ENCODE measurements at regions not wholly inside any gene's neighbourhood (a gene's known extent, or its start where the extent isn't known, plus 50 kb on each side); places are given as distances from the start of the nearest gene placed in this dataset.

GRCh38 chr2:128545085-128545484 is 226.4 kb upstream of the HS6ST1 start:
- Histone ChIP-seq H3K9me3 (ENCODE audit: low read depth) (no peaks in the 10 kb centered on the region), H4K20me1 (ENCODE audit: low read depth) (no peaks in the 10 kb centered on the region), H3K79me2 (ENCODE audit: low read depth) (no peaks in the 10 kb centered on the region), H3K36me3 (no peaks in the 10 kb centered on the region), H3K4me1 (peaks cover 24% of the 10 kb centered on the region), H3K4me3 (no peak overlapping the region), H3K4me2 (no peak overlapping the region), H2AFZ (replicated peaks) (no peak overlapping the region), H3F3A (ENCODE audit: low read depth) (peaks cover 8% of the 10 kb centered on the region), H3K27me3 (no peaks in the 10 kb centered on the region), H3K9ac (no peak overlapping the region), H3K27ac (no peak overlapping the region)
- Mint-ChIP-seq H3K9me3 (peaks cover 13% of the 10 kb centered on the region), H3K36me3 (no peaks in the 10 kb centered on the region), H3K27ac (no peak overlapping the region), H3K4me1 (peaks cover 59% of the 10 kb centered on the region), H3K27me3 (ENCODE audit: insufficient read depth, low read depth) (peaks cover 18% of the 10 kb centered on the region), H3K4me3 (no peak overlapping the region)
- TF ChIP-seq CTCF (IDR thresholded peaks at IDR 0.05) (no peak), EZH2phosphoT487 (IDR thresholded peaks at IDR 0.05) (no peak), EZH2 (IDR thresholded peaks at IDR 0.05) (no peak)
- DNase-seq (ENCODE audit: low spot score) = no peak

DNA sequence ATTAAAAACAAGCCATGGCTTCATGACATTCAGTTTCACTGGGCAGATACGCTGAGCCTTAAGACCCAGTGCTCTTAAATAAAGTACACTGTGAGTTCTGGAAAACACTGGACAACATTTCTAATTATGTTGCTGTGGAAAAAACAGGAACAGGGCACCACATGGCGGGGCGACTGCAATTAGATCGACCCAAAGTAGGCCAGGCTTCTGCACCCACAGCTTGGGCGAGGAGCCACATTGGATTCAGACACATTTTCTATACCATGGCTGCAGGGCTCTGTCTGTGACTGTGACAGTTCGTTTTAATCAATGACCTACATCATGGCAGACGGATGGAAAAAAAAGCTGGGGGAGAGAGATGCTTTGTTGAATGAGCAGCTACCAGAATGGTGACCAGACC is 227.2 kb upstream of the HS6ST1 start:
- no peak overlapping the region for H3K4me3 Mint-ChIP-seq
- DNase-seq (ENCODE audit: low spot score) = no peak
- no peak overlapping the region for H3K27ac Mint-ChIP-seq
- H3K9me3 Mint-ChIP-seq = peaks cover 13% of the 10 kb centered on the region
- no peaks in the 10 kb centered on the region for H3K36me3 Mint-ChIP-seq
- Histone ChIP-seq H3K4me2 (no peak overlapping the region), H3K79me2 (ENCODE audit: low read depth) (no peaks in the 10 kb centered on the region), H3K27ac (no peak overlapping the region), H4K20me1 (ENCODE audit: low read depth) (no peaks in the 10 kb centered on the region), H3K4me1 (peaks cover 27% of the 10 kb centered on the region), H3K4me3 (no peak overlapping the region), H3K9ac (no peak overlapping the region), H3K9me3 (ENCODE audit: low read depth) (no peaks in the 10 kb centered on the region), H3K27me3 (no peaks in the 10 kb centered on the region), H2AFZ (replicated peaks) (no peak overlapping the region), H3F3A (ENCODE audit: low read depth) (peaks cover 8% of the 10 kb centered on the region), H3K36me3 (no peaks in the 10 kb centered on the region)
- peaks cover 67% of the 10 kb centered on the region for H3K4me1 Mint-ChIP-seq
- TF ChIP-seq EZH2phosphoT487 (IDR thresholded peaks at IDR 0.05) = no peak
- TF ChIP-seq EZH2 (IDR thresholded peaks at IDR 0.05) = no peak
- TF ChIP-seq CTCF (IDR thresholded peaks at IDR 0.05) = no peak
- peaks cover 22% of the 10 kb centered on the region for H3K27me3 Mint-ChIP-seq (ENCODE audit: insufficient read depth, low read depth)

DNA sequence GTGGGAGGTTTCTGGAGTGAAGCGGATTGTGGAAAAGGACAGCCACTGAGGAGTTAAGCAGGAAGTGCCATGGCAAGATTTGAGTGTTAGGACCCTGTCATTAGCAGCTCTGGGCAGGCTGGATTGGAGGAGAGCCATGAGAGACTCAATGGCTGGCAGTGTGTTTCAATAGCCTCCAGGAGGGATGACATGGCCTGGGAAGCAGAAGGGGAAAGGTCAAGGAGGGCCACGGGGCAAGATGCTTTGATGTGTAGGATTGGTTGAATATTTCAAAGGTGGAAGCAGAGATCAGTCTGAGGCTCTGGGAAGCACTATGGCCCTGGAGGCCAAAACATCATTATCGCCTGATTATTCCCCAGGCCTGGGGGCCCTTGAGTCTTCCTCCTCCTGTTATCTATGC is 229.0 kb upstream of the HS6ST1 start:
- H3K4me3 ChIP-seq = no peak overlapping the region
- peaks cover 27% of the 10 kb centered on the region for H3K4me1 ChIP-seq
- H3K9me3 ChIP-seq (ENCODE audit: low read depth) = no peaks in the 10 kb centered on the region
- no peaks in the 10 kb centered on the region for H4K20me1 ChIP-seq (ENCODE audit: low read depth)
- H2AFZ ChIP-seq (replicated peaks) = no peak overlapping the region
- no peak overlapping the region for H3K9ac ChIP-seq
- no peaks in the 10 kb centered on the region for H3K79me2 ChIP-seq (ENCODE audit: low read depth)
- H3K27ac Mint-ChIP-seq = peak overlapping the region; percentile 68
- no peak for TF ChIP-seq CTCF (IDR thresholded peaks at IDR 0.05)
- no peak for TF ChIP-seq EZH2phosphoT487 (IDR thresholded peaks at IDR 0.05)
- TF ChIP-seq EZH2 (IDR thresholded peaks at IDR 0.05) = no peak
- peaks cover 7% of the 10 kb centered on the region for H3K9me3 Mint-ChIP-seq
- peak overlapping the region; percentile 11 for H3K4me3 Mint-ChIP-seq
- H3K27ac ChIP-seq = no peak overlapping the region
- H3K27me3 Mint-ChIP-seq (ENCODE audit: insufficient read depth, low read depth) = peaks cover 25% of the 10 kb centered on the region
- H3K27me3 ChIP-seq = no peaks in the 10 kb centered on the region
- peaks cover 79% of the 10 kb centered on the region for H3K4me1 Mint-ChIP-seq
- no peaks in the 10 kb centered on the region for H3K36me3 ChIP-seq
- H3K36me3 Mint-ChIP-seq = no peaks in the 10 kb centered on the region
- H3F3A ChIP-seq (ENCODE audit: low read depth) = peaks cover 8% of the 10 kb centered on the region
- no peak for DNase-seq (ENCODE audit: low spot score)
- H3K4me2 ChIP-seq = no peak overlapping the region

Measured in neural progenitor cell (in vitro differentiated cells).